ENCODE measurements at regions not wholly inside any gene's neighbourhood (a gene's known extent, or its start where the extent isn't known, plus 50 kb on each side); places are given as distances from the start of the nearest gene placed in this dataset.
"Not testable (repeated sequence)": the region's sequence is repeated elsewhere in the genome, so short reads cannot be mapped to it uniquely, and the experiment has no call there.

- WGBS, 2 experiments (ENCODE audit: extremely low coverage in 2 of 2, insufficient read length in 1 of 2) = no CpG with 5 or more reads among the region's 5 CpGs
These were observed 68.7 kb downstream of the PRKAB2 start for GRCh38 chr1:147103416-147104155.

More at GRCh38 chr1:147103416-147104155, 68.7 kb downstream of the PRKAB2 start:
- H3K79me1 ChIP-seq (ENCODE audit: low read depth in 1 of 2, low read length in 2 of 2); H3K9ac ChIP-seq (ENCODE audit: low read depth, low read length); in situ Hi-C loops (cut with MboI; ENCODE audit: low sequenced_read_pairs); H3K23ac ChIP-seq (ENCODE audit: low read depth, low read length); ATAC-seq (ENCODE audit: low read depth); H2AK9ac ChIP-seq (replicated peaks; ENCODE audit: low read depth, low read length, poor library complexity); intact Hi-C loops (cut with micrococcal nuclease); dilution Hi-C loops (cut with HindIII; ENCODE audit: low sequenced_read_pairs, unreplicated experiment); H3K4me3 ChIP-seq (ENCODE audit: insufficient read depth, low read depth, low read length); BruUV-seq (replicated peaks); H3K14ac ChIP-seq (replicated peaks; ENCODE audit: low read depth, low read length); H2BK5ac ChIP-seq (ENCODE audit: low read depth, low read length, poor library complexity, severe bottlenecking); POLR2A ChIA-PET (ENCODE audit: unreplicated experiment); H3K4me1 ChIP-seq (ENCODE audit: control insufficient read depth, insufficient read depth, low read length); CTCF ChIA-PET; H3K36me3 ChIP-seq (ENCODE audit: control insufficient read depth, insufficient read depth, low read length); H3K27ac ChIP-seq (ENCODE audit: insufficient read depth, low read length); H4K91ac ChIP-seq (ENCODE audit: insufficient read depth, low read depth, low read length); H3K56ac ChIP-seq (ENCODE audit: extremely low read depth, insufficient read depth, low read length); H4K5ac ChIP-seq (ENCODE audit: low read depth, low read length); H2AK5ac ChIP-seq (ENCODE audit: low read depth, low read length); H3K4me2 ChIP-seq (ENCODE audit: low read depth, low read length); H2BK15ac ChIP-seq (ENCODE audit: low read depth, low read length); H4K8ac ChIP-seq (ENCODE audit: low read depth in 2 of 2, low read length in 2 of 2); H3K18ac ChIP-seq (ENCODE audit: low read depth, low read length); DNase-seq; H2AFZ ChIP-seq (replicated peaks; ENCODE audit: low read length, poor library complexity); H2BK120ac ChIP-seq (ENCODE audit: low read depth, low read length); H4K20me1 ChIP-seq (ENCODE audit: insufficient read depth, low read length); H3K9me1 ChIP-seq (ENCODE audit: insufficient read depth, low read length); H3K27me3 ChIP-seq (ENCODE audit: control insufficient read depth, insufficient read depth, low read length); H3K9me3 ChIP-seq (ENCODE audit: control insufficient read depth, insufficient read depth, low read length); H2BK20ac ChIP-seq (ENCODE audit: low read depth, low read length); H3K4ac ChIP-seq (ENCODE audit: low read depth, low read length): not testable (repeated sequence)

Measured in IMR-90 (cell line).